HEK293 (cell line): ENCODE measurements at regions not wholly inside any gene's neighbourhood (a gene's known extent, or its start where the extent isn't known, plus 50 kb on each side); places are given as distances from the start of the nearest gene placed in this dataset.

Experiments used
- MZF1 ChIP-seq: fragments of 450-650 bp; formaldehyde crosslinking; IDR thresholded peaks from 2 replicates; pipeline ENCODE4 v1.5.1; 2017; ENCODE audit warnings: missing biosample characterization, missing genetic modification characterization, borderline replicate concordance
- YY1 ChIP-seq: fragments of 450-650 bp; formaldehyde crosslinking; IDR thresholded peaks from 2 replicates; pipeline ENCODE4 v1.5.1; 2018; ENCODE audit warnings: missing biosample characterization, missing genetic modification characterization
- ZBTB1 ChIP-seq: fragments of 450-650 bp; formaldehyde crosslinking; IDR thresholded peaks from 2 replicates; pipeline ENCODE4 v1.5.1; 2016; ENCODE audit warnings: missing biosample characterization, missing genetic modification characterization
- ZBTB21 ChIP-seq: fragments of 450-650 bp; formaldehyde crosslinking; IDR thresholded peaks from 2 replicates; pipeline ENCODE4 v1.5.1; 2017; ENCODE audit warnings: missing biosample characterization, missing genetic modification characterization
- ZNF544 ChIP-seq: fragments of 450-650 bp; formaldehyde crosslinking; IDR thresholded peaks from 2 replicates; pipeline ENCODE4 v1.5.0; 2017; ENCODE audit warnings: missing biosample characterization, missing genetic modification characterization
- TF ChIP-seq, protein P1 (sequence below): fragments of 450-650 bp; formaldehyde crosslinking; IDR thresholded peaks from 2 replicates; pipeline ENCODE4 v1.5.1; 2016; ENCODE audit warnings: missing biosample characterization, missing genetic modification characterization
- TF ChIP-seq, protein P2 (sequence below): fragments of 450-650 bp; formaldehyde crosslinking; IDR thresholded peaks from 2 replicates; pipeline ENCODE4 v1.5.1; 2016; ENCODE audit warnings: missing biosample characterization, missing genetic modification characterization

DNA sequence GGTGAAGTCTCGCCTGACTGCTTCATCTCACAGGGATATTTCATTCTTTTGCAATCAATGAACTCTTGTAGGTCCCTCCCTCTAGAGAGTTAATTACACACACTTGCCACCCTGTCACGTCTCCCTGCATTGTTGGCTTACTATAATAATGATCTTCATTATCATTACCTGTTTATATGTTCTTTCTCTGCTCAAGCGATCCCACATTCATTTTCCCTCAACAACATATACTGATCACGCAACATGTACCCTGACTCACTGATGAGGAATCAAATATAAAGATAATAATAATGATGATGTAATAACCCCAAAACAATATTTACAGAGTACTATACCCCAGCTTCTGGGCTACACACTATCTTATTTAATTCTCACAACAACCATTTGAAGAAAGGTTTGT lies 88.5 kb downstream of the FEM1C start:
- TF ChIP-seq, protein P1, sequence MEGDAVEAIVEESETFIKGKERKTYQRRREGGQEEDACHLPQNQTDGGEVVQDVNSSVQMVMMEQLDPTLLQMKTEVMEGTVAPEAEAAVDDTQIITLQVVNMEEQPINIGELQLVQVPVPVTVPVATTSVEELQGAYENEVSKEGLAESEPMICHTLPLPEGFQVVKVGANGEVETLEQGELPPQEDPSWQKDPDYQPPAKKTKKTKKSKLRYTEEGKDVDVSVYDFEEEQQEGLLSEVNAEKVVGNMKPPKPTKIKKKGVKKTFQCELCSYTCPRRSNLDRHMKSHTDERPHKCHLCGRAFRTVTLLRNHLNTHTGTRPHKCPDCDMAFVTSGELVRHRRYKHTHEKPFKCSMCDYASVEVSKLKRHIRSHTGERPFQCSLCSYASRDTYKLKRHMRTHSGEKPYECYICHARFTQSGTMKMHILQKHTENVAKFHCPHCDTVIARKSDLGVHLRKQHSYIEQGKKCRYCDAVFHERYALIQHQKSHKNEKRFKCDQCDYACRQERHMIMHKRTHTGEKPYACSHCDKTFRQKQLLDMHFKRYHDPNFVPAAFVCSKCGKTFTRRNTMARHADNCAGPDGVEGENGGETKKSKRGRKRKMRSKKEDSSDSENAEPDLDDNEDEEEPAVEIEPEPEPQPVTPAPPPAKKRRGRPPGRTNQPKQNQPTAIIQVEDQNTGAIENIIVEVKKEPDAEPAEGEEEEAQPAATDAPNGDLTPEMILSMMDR (tag by site-specific recombination) = no peak
- TF ChIP-seq YY1 (tag by site-specific recombination) = no peak
- no peak for TF ChIP-seq MZF1 (tag by site-specific recombination)
- TF ChIP-seq ZBTB1 (tag by site-specific recombination) = no peak
- TF ChIP-seq ZBTB21 (tag by site-specific recombination) = no peak
- TF ChIP-seq ZNF544 (tag by site-specific recombination) = no peak
- TF ChIP-seq, protein P2, sequence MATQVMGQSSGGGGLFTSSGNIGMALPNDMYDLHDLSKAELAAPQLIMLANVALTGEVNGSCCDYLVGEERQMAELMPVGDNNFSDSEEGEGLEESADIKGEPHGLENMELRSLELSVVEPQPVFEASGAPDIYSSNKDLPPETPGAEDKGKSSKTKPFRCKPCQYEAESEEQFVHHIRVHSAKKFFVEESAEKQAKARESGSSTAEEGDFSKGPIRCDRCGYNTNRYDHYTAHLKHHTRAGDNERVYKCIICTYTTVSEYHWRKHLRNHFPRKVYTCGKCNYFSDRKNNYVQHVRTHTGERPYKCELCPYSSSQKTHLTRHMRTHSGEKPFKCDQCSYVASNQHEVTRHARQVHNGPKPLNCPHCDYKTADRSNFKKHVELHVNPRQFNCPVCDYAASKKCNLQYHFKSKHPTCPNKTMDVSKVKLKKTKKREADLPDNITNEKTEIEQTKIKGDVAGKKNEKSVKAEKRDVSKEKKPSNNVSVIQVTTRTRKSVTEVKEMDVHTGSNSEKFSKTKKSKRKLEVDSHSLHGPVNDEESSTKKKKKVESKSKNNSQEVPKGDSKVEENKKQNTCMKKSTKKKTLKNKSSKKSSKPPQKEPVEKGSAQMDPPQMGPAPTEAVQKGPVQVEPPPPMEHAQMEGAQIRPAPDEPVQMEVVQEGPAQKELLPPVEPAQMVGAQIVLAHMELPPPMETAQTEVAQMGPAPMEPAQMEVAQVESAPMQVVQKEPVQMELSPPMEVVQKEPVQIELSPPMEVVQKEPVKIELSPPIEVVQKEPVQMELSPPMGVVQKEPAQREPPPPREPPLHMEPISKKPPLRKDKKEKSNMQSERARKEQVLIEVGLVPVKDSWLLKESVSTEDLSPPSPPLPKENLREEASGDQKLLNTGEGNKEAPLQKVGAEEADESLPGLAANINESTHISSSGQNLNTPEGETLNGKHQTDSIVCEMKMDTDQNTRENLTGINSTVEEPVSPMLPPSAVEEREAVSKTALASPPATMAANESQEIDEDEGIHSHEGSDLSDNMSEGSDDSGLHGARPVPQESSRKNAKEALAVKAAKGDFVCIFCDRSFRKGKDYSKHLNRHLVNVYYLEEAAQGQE (tag by site-specific recombination) = no peak
